CD4-positive, alpha-beta T cell treated with Interleukin-1 beta for 1 hour (primary cell): ENCODE measurements at regions not wholly inside any gene's neighbourhood (a gene's known extent, or its start where the extent isn't known, plus 50 kb on each side); places are given as distances from the start of the nearest gene placed in this dataset.

Experiments used
- DNase-seq, 2 donors: peaks; one replicate each; pipeline ENCODE4 v3.0.0-alpha.2; 2020 to 2022

GRCh38 chr22:46079093-46079860, 71.0 kb upstream of the PPARA start:
- no peak for DNase-seq

DNA sequence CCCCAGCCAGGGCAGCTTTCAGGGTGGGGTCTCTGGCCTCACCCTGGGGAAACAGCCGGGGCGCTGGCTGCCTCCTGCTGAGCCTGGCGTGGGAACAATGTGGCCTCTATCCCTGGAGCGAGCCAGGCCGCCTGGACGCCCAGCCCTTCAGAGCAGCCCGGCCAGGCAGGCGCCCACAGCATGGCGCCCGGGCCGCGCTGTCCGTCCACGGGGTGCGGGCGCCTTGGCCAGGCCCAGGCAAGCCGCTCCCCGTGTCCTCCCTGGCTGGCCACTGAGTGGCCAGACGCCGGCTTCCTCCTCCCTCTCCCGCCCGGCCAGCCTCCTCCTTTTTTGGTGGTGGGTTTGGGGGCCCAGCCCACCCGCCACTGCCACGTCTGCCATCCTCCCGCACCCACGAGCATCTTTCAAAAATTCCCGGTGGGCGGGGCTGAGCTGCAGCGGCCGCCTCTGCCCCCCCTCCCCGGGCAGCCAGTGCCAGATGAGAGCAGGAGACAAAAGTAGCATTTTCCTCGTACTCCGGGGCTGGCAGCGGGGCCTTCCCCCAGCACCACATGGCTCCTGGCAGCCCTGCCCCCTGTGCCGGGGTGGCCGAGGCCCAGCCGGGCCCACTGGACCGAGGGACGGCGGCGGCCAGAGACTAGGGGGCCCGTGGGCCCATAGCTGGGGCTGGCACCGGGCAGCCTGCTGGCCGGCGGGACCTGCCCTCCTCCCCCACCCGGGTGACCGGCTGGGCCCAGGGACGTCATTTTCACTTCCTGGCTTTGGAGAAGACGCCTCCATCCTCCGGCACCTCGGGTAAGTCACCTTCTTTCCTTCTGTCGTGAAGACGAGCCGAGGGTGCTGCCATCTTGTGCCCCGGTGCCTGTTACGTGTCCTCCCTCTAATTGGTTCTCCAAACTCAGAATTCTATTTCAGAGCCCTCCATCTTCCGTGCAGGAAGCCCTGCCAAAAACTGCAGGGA, 70.2 kb upstream of the PPARA start:
- no peak for DNase-seq

- DNase-seq = no peak
These were observed 69.1 kb upstream of the PPARA start for GRCh38 chr22:46081036-46081830.

DNA sequence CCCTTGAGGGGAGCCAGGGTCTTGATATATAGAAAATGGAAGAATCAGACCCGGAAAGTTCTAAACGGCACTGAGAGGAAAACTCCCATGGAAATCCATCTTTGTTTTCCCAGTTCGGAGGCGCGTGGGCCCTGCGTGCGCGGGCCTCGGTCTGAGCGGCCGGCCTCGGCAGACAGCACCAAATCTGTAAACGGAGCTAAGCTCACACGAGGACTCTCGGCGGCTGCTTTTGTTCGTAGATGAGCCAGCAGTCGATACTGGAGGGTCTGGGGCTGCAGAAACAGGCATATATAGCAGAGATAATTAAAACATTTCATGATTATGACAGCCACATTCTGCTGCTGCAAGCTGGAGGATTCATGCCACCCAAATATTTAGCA, 68.5 kb upstream of the PPARA start:
- DNase-seq = no peak

DNA sequence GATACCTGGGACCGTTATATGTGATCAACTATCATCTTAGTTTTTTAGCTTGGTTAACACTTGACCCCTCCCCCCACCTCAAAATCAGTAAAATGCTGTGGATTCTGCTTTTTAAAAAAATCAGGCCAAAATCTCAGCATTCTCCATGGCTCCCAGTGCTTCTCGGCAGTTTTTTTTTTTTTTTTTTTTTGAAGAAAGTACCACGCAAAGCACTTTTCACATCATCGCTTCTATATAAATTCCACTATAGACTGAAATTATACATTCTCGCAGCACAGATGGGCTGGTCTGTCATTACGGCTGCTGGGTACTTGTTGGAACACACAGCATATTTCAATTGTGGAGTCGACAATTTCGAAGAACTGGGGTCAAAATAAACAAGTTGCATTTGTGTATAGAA, 67.7 kb upstream of the PPARA start:
- DNase-seq = no peak

GRCh38 chr22:46083383-46084350, 66.7 kb upstream of the PPARA start:
- DNase-seq = no peak

GRCh38 chr22:46084376-46084775, 66.0 kb upstream of the PPARA start:
- no peak for DNase-seq

DNA sequence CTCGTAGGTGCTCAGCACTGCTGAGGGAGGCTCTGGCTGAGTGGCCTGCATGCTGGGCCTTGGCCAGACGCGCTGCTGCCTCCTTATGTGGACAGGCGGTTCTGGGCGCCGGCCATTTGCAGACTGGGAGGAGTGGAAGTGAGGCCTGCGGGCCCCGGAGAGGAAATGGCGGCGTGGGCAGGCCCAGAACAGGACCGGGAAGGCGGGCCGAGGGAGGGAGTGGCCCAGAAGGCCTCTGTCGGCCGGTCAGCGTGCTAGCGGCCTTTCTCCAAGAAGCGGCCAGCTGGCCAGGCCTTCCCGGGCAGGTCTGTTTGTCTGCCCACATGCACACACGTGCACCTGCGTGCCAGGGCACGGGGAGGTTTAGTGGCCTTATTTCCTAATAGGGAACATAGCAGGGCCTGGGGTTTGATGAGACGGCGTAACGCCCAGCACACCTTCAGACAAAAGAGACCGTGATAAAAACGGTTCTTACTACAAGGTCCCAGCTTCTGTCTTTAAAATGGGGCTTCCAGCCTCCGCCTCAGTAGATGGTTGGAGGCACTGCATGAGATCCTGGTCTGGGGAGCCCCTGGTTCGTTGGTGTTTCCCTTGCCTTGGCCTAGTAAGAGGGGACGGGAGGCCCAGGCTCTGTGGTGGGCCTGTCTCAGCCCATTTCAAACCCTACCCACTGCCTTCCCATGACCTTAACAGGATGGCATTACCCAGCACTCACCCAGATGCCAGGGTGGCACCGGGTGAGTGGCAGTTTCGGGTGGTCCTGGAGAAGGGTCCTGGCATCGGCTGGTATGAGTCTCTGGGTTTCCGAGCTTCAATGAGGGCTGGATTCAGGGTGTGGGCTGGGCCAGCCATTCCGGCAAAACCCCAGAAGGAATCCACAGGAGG, 65.1 kb upstream of the PPARA start:
- DNase-seq = no peak

- DNase-seq = no peak
These were observed 64.3 kb upstream of the PPARA start for GRCh38 chr22:46085828-46086576.

DNA sequence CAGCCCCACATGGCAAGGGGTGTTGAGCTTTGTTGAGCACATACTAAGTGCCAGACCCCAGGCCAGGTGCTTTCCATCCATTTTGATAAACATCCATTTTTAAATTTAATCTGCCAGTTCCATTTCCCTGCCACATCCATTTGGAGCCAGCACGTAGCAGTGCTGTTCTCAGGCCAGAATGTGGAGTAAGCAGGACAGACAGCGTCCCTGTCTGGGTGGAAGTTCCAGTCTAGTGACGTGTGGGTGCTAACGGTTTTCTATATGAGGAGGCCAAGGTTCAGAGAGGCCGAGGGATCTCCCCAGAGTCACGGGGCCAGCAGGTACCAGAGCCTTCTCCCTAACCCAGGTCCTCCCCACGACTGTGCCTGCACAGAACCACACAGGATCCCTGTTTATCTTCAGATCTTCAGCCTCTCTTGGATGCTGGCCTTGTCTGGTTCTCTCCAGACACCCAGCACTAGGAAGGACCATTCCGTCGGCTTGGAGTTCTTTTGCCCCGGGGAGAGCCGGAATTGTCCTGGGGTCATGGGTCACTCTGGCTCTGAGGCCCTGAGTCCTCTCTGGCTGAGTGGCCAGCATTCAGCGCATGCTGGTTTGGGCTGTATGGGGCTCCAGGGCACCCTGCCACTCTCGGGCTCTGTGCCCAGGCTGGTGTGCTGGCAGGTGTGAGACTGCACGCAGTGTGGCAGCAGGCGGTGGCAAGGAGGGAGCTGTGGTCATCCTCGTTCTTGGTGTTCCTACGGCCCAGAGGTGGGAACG, 63.6 kb upstream of the PPARA start:
- DNase-seq = no peak

DNA sequence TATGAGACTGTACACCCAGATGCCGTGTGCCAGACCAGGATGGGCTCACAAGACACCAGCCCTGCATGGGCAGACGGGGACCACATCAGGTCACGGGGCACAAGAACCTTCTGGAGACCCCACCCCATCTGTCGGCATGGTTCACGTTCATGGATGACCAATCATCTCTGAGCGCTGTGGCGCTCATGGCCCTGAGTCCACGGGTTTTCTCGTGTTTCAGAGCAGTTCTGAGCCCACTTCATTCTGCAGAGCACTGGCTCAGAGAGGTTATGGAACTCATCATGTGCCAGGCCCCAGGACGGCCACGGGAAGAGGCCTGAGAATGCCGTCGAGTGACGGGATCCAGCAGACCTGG, 63.0 kb upstream of the PPARA start:
- no peak for DNase-seq

GRCh38 chr22:46087816-46088277, 62.5 kb upstream of the PPARA start:
- no peak for DNase-seq

GRCh38 chr22:46088541-46089311, 61.6 kb upstream of the PPARA start:
- DNase-seq = no peak

DNA sequence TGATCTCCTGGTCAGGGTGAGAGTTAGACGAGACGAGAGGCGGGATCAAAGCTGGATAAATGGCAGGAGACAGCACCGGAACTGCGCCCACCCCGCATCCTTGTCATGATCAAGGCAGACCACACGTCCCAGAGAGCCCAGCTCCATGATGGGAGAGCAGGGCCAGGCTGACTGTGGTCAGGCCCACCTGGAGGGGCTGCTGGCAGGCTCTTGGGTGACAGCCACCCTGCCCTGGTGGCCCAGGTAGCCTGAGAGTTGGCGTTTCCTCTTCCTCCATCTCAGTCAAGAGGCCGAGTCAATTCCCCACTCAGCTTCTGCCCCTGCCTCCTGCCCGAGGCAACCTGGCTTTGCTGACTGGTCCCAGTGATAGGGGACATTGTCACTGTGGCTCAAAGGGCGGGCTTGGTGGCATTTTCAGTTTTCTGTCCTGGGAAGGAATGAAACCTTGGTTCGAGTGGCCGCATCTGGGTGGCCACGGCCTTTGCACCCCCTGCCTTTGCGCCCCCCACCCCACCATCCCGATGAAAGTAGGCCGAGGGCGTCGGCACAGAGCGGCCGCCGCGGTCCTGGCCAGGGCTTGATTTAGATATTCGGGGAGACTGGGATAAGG, 60.8 kb upstream of the PPARA start:
- DNase-seq = no peak

DNA sequence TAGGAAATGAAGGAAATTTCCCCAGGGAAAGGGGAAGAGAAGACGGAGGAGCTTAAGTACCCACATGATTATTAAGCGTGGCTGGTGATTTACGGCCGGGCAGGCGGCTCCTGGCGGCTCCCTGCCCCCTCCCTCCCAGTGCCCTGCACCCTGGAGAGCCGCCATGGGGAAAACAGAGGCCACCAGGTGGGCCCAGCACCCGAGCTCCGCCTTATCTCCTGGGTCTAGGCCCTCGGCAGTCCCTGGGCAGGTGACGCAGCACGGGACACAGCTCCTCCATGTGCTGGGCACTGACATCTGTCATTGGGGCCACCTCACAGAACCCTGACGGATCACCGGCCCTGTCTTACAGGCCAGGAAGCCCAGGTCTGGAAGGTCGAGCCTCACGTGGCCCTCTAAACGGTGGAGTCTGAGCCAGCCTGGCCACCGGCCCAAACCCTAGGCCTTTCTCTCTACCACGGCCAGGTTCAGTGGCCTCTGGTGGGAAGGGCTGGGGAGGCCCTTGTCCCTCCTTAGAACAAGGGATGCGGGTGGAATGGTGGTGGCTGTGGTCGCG, 60.2 kb upstream of the PPARA start:
- DNase-seq = no peak

GRCh38 chr22:46090631-46091201, 59.6 kb upstream of the PPARA start:
- DNase-seq = no peak

DNA sequence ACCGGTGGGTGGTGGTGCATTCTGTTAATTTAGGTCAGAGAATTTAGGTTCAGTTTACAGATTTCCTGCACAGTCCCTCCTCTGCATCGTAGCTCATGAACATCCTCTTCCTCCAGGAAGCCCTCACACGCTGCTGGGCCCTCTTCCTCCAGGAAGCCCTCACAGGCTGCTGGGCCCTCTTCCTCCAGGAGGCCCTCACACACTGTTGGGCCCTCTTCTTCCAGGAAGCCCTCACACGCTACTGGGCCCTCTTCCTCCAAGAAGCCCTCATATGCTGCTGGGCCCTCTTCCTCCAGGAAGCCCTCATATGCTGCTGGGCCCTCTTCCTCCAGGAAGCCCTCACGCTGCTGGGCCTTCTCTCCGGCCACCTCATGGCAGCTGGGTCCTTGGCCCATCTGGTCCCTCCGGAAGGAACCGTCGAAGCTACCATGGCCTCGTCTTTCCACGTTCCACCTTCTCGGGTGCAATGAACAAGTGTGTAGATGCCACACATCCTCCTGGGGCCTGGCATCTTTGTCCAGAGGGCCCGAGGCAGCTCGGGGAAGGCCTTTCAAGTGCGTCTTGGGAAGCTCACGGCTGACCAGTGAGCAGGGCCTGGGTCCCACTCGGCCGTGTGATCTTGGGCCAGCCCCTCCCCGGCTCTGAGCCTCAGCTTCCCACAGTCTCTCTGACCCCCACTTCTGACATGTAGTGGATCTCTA, 58.9 kb upstream of the PPARA start:
- DNase-seq = no peak
